ENCODE measurements at regions not wholly inside any gene's neighbourhood (a gene's known extent, or its start where the extent isn't known, plus 50 kb on each side); places are given as distances from the start of the nearest gene placed in this dataset.
"Not testable (repeated sequence)": the region's sequence is repeated elsewhere in the genome, so short reads cannot be mapped to it uniquely, and the experiment has no call there.

GRCh38 chr3:21234933-21235332 is 516.1 kb downstream of the ZNF385D start:
- Mint-ChIP-seq H3K9me3 (ENCODE audit: unreplicated experiment) (no peaks in the 10 kb centered on the region), H3K27me3 (ENCODE audit: unreplicated experiment) (no peaks in the 10 kb centered on the region), H3K4me3 (ENCODE audit: unreplicated experiment) (no peak overlapping the region), H3K27ac (ENCODE audit: unreplicated experiment) (no peak overlapping the region), H3K36me3 (ENCODE audit: unreplicated experiment) (no peaks in the 10 kb centered on the region), H3K4me1 (ENCODE audit: unreplicated experiment) (no peaks in the 10 kb centered on the region)
- no peak for TF ChIP-seq CTCF (IDR thresholded peaks at IDR 0.05)
- no peak for DNase-seq (ENCODE audit: extremely low spot score, unreplicated experiment)

DNA sequence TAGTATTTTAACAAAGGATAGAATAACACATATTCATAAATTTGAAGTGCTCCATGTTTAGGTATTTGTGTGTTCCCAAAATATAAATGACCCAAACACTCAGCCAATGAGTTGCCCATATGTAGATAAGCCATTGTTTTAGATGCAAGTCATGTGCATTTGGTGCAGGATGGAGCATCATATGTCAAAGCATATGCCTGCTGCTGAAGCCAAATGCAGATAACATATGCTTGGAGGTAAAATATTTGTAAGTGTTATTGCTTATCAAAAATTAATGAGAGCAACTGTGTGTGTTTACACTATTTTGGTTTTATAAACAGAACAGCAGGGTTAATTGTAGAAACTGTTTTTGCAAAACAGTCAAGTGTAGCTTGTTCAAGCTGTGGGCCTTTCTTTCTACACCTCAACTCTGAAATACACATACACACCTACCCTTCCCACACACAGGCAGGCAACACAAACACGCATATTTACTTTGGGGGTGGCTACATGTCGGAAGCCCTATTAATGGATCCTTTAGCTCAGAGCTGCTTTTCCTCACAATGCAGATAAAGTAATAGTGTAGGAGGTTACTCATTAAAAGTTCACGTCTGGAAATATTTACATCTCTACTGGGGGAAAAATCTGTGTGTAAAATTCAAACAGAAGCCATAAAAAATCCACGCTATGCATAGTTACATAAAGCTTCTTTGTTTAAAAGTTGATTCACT is 521.4 kb downstream of the ZNF385D start:
- Mint-ChIP-seq H3K36me3 (ENCODE audit: unreplicated experiment) (no peaks in the 10 kb centered on the region), H3K4me3 (ENCODE audit: unreplicated experiment) (no peak overlapping the region), H3K9me3 (ENCODE audit: unreplicated experiment) (no peaks in the 10 kb centered on the region), H3K27me3 (ENCODE audit: unreplicated experiment) (no peaks in the 10 kb centered on the region), H3K4me1 (ENCODE audit: unreplicated experiment) (no peaks in the 10 kb centered on the region), H3K27ac (ENCODE audit: unreplicated experiment) (no peak overlapping the region)
- TF ChIP-seq CTCF (IDR thresholded peaks at IDR 0.05), result no peak
- no peak for DNase-seq (ENCODE audit: extremely low spot score, unreplicated experiment)

DNA sequence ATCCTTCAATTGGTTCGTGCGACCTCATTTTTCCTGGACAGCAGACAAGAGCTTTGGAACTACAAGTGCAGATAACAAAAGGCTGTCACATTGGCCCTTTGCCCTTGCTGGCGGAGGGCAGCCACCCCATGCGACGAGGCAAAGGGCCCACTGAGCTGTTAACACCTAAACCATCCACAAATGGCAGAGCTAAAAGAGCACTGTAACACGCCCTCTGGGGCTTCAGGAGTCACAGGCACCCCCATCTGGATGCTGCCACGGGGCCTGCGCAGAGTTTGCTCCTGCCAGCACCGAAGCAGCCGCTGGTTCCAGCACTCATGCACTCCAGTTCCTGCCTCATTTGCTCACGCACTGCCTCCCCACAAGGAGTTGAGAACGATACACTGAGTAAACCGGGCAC is 524.9 kb downstream of the ZNF385D start:
- no peak for TF ChIP-seq CTCF (IDR thresholded peaks at IDR 0.05)
- no peaks in the 10 kb centered on the region for H3K4me1 Mint-ChIP-seq (ENCODE audit: unreplicated experiment)
- H3K36me3 Mint-ChIP-seq (ENCODE audit: unreplicated experiment), result no peaks in the 10 kb centered on the region
- no peak overlapping the region for H3K27ac Mint-ChIP-seq (ENCODE audit: unreplicated experiment)
- H3K9me3 Mint-ChIP-seq (ENCODE audit: unreplicated experiment), result no peaks in the 10 kb centered on the region
- H3K27me3 Mint-ChIP-seq (ENCODE audit: unreplicated experiment), result no peaks in the 10 kb centered on the region
- DNase-seq (ENCODE audit: extremely low spot score, unreplicated experiment), result no peak
- H3K4me3 Mint-ChIP-seq (ENCODE audit: unreplicated experiment), result no peak overlapping the region

DNA sequence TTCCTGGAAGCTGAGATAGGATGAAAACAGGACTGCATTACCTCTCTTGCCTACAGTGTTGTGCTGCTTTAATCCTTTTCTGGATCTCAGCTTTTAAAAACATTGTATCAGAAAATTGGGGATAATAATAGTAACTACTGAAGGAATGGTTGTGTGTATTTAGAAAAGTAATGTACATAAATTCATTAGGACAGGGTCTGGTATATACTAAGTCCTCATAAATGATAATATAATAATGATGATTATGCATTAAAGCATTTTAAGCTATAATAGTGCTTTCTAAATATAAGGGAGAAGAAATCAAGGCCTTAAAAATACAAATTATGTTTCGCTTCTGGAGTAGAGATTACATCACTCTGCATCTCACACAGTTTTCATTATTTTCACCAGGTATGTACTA is 530.1 kb downstream of the ZNF385D start:
- H3K27ac Mint-ChIP-seq (ENCODE audit: unreplicated experiment), result no peak overlapping the region
- DNase-seq (ENCODE audit: extremely low spot score, unreplicated experiment), result no peak
- no peak overlapping the region for H3K4me3 Mint-ChIP-seq (ENCODE audit: unreplicated experiment)
- no peaks in the 10 kb centered on the region for H3K27me3 Mint-ChIP-seq (ENCODE audit: unreplicated experiment)
- no peak for TF ChIP-seq CTCF (IDR thresholded peaks at IDR 0.05)
- H3K9me3 Mint-ChIP-seq (ENCODE audit: unreplicated experiment), result peaks cover 9% of the 10 kb centered on the region
- H3K36me3 Mint-ChIP-seq (ENCODE audit: unreplicated experiment), result no peaks in the 10 kb centered on the region
- H3K4me1 Mint-ChIP-seq (ENCODE audit: unreplicated experiment), result no peaks in the 10 kb centered on the region

GRCh38 chr3:21216598-21216997 is 534.4 kb downstream of the ZNF385D start:
- H3K36me3 Mint-ChIP-seq (ENCODE audit: unreplicated experiment), result no peaks in the 10 kb centered on the region
- peaks cover 29% of the 10 kb centered on the region for H3K9me3 Mint-ChIP-seq (ENCODE audit: unreplicated experiment)
- no peak overlapping the region for H3K4me3 Mint-ChIP-seq (ENCODE audit: unreplicated experiment)
- peaks cover 1% of the 10 kb centered on the region for H3K27me3 Mint-ChIP-seq (ENCODE audit: unreplicated experiment)
- H3K27ac Mint-ChIP-seq (ENCODE audit: unreplicated experiment), result no peak overlapping the region
- no peaks in the 10 kb centered on the region for H3K4me1 Mint-ChIP-seq (ENCODE audit: unreplicated experiment)
- peak; percentile 37 for TF ChIP-seq CTCF (IDR thresholded peaks at IDR 0.05)
- no peak for DNase-seq (ENCODE audit: extremely low spot score, unreplicated experiment)

DNA sequence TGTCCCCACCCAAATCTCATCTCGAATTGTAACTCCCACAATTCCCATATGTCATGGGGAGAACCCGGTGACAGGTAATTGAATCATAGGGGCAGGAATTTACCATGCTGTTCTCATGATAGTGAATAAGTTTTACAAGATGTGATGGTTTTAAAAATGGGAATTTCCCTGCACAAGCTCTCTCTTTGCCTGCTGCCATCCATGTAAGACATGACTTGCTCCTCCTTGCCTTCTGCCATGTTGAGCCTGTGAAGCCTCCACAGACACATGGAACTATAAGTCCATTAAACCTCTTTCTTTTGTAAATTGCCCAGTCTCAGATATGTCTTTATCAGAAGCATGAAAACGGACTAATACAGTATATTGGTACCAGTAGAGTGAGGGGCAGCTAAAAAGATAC is 546.9 kb downstream of the ZNF385D start:
- H3K27ac Mint-ChIP-seq (ENCODE audit: unreplicated experiment); H3K4me3 Mint-ChIP-seq (ENCODE audit: unreplicated experiment); H3K4me1 Mint-ChIP-seq (ENCODE audit: unreplicated experiment); DNase-seq (ENCODE audit: extremely low spot score, unreplicated experiment); H3K27me3 Mint-ChIP-seq (ENCODE audit: unreplicated experiment); H3K36me3 Mint-ChIP-seq (ENCODE audit: unreplicated experiment): not testable (repeated sequence)
- H3K9me3 Mint-ChIP-seq (ENCODE audit: unreplicated experiment), result peaks cover 38% of the 10 kb centered on the region

All from osteocyte (in vitro differentiated cells).